ENCODE measurements at regions not wholly inside any gene's neighbourhood (a gene's known extent, or its start where the extent isn't known, plus 50 kb on each side); places are given as distances from the start of the nearest gene placed in this dataset.

GRCh38 chr1:29806646-29807319 lies 570.5 kb downstream of the PTPRU start:
- no peak overlapping the region for H3K4me3 Mint-ChIP-seq
- peaks cover 17% of the 10 kb centered on the region for H3K4me1 Mint-ChIP-seq
- H3K36me3 Mint-ChIP-seq (ENCODE audit: low read depth): no peaks in the 10 kb centered on the region
- peaks cover 24% of the 10 kb centered on the region for H3K27me3 Mint-ChIP-seq (ENCODE audit: low read depth)
- H3K27ac Mint-ChIP-seq: no peak overlapping the region
- no peak for TF ChIP-seq CTCF (IDR thresholded peaks at IDR 0.05; ENCODE audit: unreplicated experiment in 3 of 3)
- H3K9me3 Mint-ChIP-seq: no peaks in the 10 kb centered on the region

- peaks cover 21% of the 10 kb centered on the region for H3K27me3 Mint-ChIP-seq (ENCODE audit: low read depth)
- TF ChIP-seq CTCF (IDR thresholded peaks at IDR 0.05; ENCODE audit: unreplicated experiment in 3 of 3): no peak
- peaks cover 23% of the 10 kb centered on the region for H3K4me1 Mint-ChIP-seq
- no peaks in the 10 kb centered on the region for H3K36me3 Mint-ChIP-seq (ENCODE audit: low read depth)
- no peaks in the 10 kb centered on the region for H3K9me3 Mint-ChIP-seq
- no peak overlapping the region for H3K27ac Mint-ChIP-seq
- H3K4me3 Mint-ChIP-seq: no peak overlapping the region
Observed at GRCh38 chr1:29805896-29806160, 569.5 kb downstream of the PTPRU start.

GRCh38 chr1:29805122-29805895 lies 569.0 kb downstream of the PTPRU start:
- Mint-ChIP-seq H3K4me1 (peaks cover 23% of the 10 kb centered on the region), H3K9me3 (no peaks in the 10 kb centered on the region), H3K36me3 (ENCODE audit: low read depth) (no peaks in the 10 kb centered on the region)

GRCh38 chr1:29804181-29804899 lies 568.0 kb downstream of the PTPRU start:
- Mint-ChIP-seq H3K9me3 (no peaks in the 10 kb centered on the region), H3K36me3 (ENCODE audit: low read depth) (no peaks in the 10 kb centered on the region), H3K4me3 (no peak overlapping the region), H3K4me1 (peaks cover 23% of the 10 kb centered on the region), H3K27ac (peak overlapping the region in 1 of 3 experiments; percentile 16), H3K27me3 (ENCODE audit: low read depth) (peaks cover 16% of the 10 kb centered on the region)
- TF ChIP-seq CTCF (IDR thresholded peaks at IDR 0.05; ENCODE audit: unreplicated experiment in 3 of 3): no peak

More at GRCh38 chr1:29805122-29805895, 569.0 kb downstream of the PTPRU start:
- TF ChIP-seq CTCF (IDR thresholded peaks at IDR 0.05; ENCODE audit: unreplicated experiment in 3 of 3): no peak
- Mint-ChIP-seq H3K27ac (no peak overlapping the region), H3K4me3 (no peak overlapping the region), H3K27me3 (ENCODE audit: low read depth) (peaks cover 21% of the 10 kb centered on the region)

- Mint-ChIP-seq H3K4me1 (peaks cover 23% of the 10 kb centered on the region), H3K27me3 (ENCODE audit: low read depth) (peaks cover 16% of the 10 kb centered on the region), H3K36me3 (ENCODE audit: low read depth) (no peaks in the 10 kb centered on the region), H3K27ac (peak overlapping the region in 1 of 3 experiments; percentile 6), H3K4me3 (no peak overlapping the region), H3K9me3 (no peaks in the 10 kb centered on the region)
- no peak for TF ChIP-seq CTCF (IDR thresholded peaks at IDR 0.05; ENCODE audit: unreplicated experiment in 3 of 3)
Observed at GRCh38 chr1:29803486-29803885, 567.2 kb downstream of the PTPRU start.
